ENCODE measurements at regions not wholly inside any gene's neighbourhood (a gene's known extent, or its start where the extent isn't known, plus 50 kb on each side); places are given as distances from the start of the nearest gene placed in this dataset.

DNA sequence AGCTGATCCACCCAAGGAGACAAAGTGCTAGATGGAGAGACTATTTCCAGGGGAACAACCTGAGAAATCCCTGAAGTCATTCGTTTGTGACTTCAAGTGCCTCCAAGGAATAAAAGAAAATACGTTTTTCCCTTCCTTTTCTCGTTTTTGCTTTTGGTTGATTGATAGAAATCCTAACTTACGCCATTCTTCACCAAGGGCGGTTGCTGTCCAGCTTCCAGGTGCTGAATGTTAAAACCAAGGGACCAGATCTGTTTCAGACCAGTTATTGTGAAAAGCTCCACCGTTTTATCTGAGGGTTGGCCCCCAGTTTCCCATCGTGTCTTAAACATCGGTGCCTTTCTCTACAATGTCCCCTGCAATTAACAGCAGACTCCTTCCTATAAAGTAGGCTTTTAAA is 600.7 kb upstream of the SGCD start:
- H3K36me3 ChIP-seq (ENCODE audit: control insufficient read depth, insufficient read depth, low read length): no peaks in the 10 kb centered on the region
- no peaks in the 10 kb centered on the region for H3K9me3 ChIP-seq (replicated peaks; ENCODE audit: control insufficient read depth, insufficient read depth, low read depth, low read length)
- 2% methylated on average over 7 of the region's 8 CpGs for WGBS (ENCODE audit: insufficient coverage, low coverage, missing lambda C conversion rate)
- DNase-seq (ENCODE audit: extremely low read depth in 1 of 4, low spot score in 3 of 4) (no peak), ATAC-seq (no peak), FAIRE-seq (no peak)
- H3K9me1 ChIP-seq (ENCODE audit: control insufficient read depth, insufficient read depth, low read length): no peaks in the 10 kb centered on the region
- CTCF ChIA-PET (ENCODE audit: low intra/inter-chr PET ratio): no interaction called here
- TF ChIP-seq EHMT2 (IDR thresholded peaks at IDR 0.05): peak; percentile 71; the same call in 1 of the 2 replicates
- TF ChIP-seq ZNF239 (CRISPR knock-in tag; IDR thresholded peaks at IDR 0.05): no peak
- TF ChIP-seq, protein P1, sequence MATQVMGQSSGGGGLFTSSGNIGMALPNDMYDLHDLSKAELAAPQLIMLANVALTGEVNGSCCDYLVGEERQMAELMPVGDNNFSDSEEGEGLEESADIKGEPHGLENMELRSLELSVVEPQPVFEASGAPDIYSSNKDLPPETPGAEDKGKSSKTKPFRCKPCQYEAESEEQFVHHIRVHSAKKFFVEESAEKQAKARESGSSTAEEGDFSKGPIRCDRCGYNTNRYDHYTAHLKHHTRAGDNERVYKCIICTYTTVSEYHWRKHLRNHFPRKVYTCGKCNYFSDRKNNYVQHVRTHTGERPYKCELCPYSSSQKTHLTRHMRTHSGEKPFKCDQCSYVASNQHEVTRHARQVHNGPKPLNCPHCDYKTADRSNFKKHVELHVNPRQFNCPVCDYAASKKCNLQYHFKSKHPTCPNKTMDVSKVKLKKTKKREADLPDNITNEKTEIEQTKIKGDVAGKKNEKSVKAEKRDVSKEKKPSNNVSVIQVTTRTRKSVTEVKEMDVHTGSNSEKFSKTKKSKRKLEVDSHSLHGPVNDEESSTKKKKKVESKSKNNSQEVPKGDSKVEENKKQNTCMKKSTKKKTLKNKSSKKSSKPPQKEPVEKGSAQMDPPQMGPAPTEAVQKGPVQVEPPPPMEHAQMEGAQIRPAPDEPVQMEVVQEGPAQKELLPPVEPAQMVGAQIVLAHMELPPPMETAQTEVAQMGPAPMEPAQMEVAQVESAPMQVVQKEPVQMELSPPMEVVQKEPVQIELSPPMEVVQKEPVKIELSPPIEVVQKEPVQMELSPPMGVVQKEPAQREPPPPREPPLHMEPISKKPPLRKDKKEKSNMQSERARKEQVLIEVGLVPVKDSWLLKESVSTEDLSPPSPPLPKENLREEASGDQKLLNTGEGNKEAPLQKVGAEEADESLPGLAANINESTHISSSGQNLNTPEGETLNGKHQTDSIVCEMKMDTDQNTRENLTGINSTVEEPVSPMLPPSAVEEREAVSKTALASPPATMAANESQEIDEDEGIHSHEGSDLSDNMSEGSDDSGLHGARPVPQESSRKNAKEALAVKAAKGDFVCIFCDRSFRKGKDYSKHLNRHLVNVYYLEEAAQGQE (IDR thresholded peaks at IDR 0.05; ENCODE audit: borderline replicate concordance): peak; percentile 86
- TF ChIP-seq, protein P1 (CRISPR knock-in tag; IDR thresholded peaks at IDR 0.05; ENCODE audit: low read depth): peak; percentile 76
- TF ChIP-seq, protein P2, sequence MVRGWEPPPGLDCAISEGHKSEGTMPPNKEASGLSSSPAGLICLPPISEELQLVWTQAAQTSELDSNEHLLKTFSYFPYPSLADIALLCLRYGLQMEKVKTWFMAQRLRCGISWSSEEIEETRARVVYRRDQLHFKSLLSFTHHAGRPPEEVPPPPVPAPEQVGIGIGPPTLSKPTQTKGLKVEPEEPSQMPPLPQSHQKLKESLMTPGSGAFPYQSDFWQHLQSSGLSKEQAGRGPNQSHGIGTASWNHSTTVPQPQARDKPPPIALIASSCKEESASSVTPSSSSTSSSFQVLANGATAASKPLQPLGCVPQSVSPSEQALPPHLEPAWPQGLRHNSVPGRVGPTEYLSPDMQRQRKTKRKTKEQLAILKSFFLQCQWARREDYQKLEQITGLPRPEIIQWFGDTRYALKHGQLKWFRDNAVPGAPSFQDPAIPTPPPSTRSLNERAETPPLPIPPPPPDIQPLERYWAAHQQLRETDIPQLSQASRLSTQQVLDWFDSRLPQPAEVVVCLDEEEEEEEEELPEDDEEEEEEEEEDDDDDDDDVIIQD (CRISPR knock-in tag; IDR thresholded peaks at IDR 0.05): no peak
- no peak overlapping the region for H3K4me3 ChIP-seq
- no peaks in the 10 kb centered on the region for H3K4me1 ChIP-seq (replicated peaks in 1 of 2; ENCODE audit: control insufficient read depth in 2 of 2, insufficient read depth in 2 of 2, low read length in 2 of 2)
- no peak overlapping the region for H2AFZ ChIP-seq (ENCODE audit: low read depth, low read length)
- H3K4me2 ChIP-seq (ENCODE audit: insufficient read depth, low read length): no peak overlapping the region
- no peak overlapping the region for H3K27ac ChIP-seq (ENCODE audit: extremely low read depth, low read depth, low read length)
- intact Hi-C loops (cut with micrococcal nuclease): no loop called here
- POLR2A ChIA-PET: no interaction called here
- in situ Hi-C loops (cut with MboI): no loop called here
- no peaks in the 10 kb centered on the region for H3K79me2 ChIP-seq (ENCODE audit: control insufficient read depth, insufficient read depth, low read length)
- no peak overlapping the region for H3K9ac ChIP-seq (ENCODE audit: insufficient read depth in 1 of 2, low read depth in 2 of 2, low read length in 2 of 2)
- no peaks in the 10 kb centered on the region for H3K27me3 ChIP-seq (ENCODE audit: control insufficient read depth in 2 of 2, insufficient read depth in 2 of 2, low read length in 2 of 2)
- no TSS peak for BruUV-seq (replicated peaks)
- no peaks in the 10 kb centered on the region for H4K20me1 ChIP-seq (replicated peaks; ENCODE audit: control insufficient read depth, insufficient read depth, low read length)
